ENCODE measurements at regions not wholly inside any gene's neighbourhood (a gene's known extent, or its start where the extent isn't known, plus 50 kb on each side); places are given as distances from the start of the nearest gene placed in this dataset.
"Not testable (repeated sequence)": the region's sequence is repeated elsewhere in the genome, so short reads cannot be mapped to it uniquely, and the experiment has no call there.

DNA sequence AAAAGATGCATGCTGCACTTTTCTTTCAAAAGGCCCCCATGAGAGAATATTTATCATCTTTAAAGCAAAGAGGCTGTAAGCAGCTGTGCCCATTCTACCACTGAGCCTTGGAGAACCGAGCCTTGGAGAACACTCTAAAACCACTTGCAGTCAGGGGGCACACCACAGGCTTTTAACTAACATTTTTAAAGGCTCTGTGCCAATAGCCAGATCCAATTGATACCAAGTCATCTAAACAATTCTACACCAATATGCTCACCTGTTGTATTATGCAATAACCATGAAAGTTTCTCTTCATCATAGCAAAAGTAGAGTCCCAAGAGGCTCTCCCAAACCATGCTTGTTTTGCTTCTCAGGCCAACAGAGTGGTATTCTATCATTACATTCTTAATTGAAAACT lies 1090.5 kb upstream of the SEMA6A start:
- no peak overlapping the region for H3K4me3 ChIP-seq (ENCODE audit: low read depth, low read length)
- DNase-seq (ENCODE audit: low read depth) = no peak

DNA sequence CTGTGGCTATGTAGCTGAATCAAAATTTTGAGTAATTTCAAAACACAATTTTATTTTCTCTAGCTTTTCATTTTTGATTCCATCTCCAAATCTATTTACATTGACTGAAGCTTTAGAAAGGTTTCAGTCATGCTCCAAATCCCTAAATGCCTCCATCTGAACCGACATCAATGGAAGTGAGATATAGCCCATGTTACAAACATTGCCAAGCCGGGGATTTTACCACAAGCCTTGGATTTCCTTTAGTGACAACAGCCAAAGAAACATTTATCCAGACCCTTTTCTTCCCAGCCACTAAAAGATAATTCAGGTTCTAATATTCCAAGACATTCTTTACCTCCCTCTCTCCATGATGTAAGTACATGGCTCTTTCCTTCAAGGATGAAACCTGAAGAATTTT lies 1087.7 kb upstream of the SEMA6A start:
- H3K4me3 ChIP-seq (ENCODE audit: low read depth, low read length) = no peak overlapping the region
- no peak for DNase-seq (ENCODE audit: low read depth)

DNA sequence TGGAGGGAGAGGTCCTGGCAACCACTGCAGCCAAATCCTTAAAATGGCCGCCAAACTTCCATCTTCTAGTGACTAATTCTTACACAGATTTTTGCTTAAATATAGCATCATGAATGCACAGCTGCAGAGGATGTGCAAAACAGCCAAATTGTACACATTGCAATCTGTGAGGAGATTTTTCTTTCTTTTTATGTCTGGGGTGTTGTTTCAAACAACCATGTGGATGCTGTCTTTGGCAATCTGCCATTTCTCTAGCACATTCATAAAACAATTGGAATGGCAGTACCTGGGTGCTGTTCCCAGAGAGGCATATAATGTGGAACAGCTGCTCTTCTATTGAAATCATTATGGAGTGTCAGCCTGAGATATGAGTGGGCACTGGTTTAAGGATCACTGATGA lies 1082.9 kb upstream of the SEMA6A start:
- peak; percentile 62 for DNase-seq (ENCODE audit: low read depth)

DNA sequence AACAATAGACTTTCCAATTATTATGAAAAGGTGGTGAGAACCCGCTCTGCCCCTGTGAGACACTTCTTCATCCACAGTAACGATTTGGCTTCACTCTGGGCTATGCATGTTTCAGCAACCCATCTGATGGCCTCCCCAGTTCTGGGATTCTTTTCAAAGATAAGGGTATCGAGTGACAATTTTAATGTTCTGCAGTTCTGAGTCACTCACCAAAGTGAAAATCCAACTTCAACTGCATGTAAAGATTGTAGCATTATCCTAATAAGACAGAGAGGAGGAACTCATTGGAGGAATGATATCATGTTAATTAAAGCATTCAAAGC lies 1078.3 kb upstream of the SEMA6A start:
- DNase-seq (ENCODE audit: low read depth) = no peak
- H3K4me3 ChIP-seq (ENCODE audit: low read depth, low read length) = no peak overlapping the region

More for the DNA sequence above, 1082.9 kb upstream of the SEMA6A start:
- no peak overlapping the region for H3K4me3 ChIP-seq (ENCODE audit: low read depth, low read length)

DNA sequence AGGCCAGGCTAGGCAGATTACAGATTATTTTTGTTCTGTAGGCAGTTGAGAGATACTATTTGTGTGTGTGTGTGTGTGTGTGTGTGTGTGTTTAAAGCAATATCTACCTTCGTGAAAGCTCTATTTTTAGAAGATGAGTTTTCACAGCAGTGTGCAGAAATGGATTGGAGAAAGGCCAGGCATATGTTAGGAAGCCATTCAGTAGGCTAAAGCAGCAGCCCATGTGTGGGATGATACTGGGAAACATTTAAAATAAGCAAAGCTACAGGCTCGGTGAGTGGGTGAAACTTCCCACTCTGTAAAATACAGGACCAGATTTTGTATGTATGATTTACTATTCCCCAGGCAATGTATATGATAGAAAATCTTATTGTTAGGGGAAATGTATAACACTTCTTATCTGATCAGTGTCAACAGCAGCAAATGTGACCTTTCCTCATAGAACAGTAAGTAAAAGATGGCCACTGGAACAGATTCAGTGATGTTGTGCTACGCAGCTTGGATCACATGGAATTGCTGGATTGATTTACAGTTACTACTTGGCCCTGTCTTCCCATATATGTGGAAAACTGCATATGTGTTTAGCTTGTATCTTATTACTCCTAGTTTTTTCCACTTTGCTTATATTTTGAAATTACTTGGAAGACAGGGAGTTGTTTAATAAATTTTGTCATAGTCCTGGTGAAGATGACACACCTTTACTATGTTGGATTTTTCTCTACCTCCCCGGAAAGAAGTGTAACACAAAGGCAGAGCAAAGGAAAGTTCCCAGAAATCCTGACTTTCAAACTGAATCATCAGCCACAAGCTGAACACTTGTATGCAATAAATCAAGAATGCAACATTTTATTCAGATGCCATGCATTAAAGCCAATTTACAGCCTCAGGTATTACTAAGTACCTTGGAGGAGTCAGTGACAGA lies 1077.7 kb upstream of the SEMA6A start:
- no peak for DNase-seq (ENCODE audit: low read depth)
- H3K4me3 ChIP-seq (ENCODE audit: low read depth, low read length) = no peak overlapping the region

DNA sequence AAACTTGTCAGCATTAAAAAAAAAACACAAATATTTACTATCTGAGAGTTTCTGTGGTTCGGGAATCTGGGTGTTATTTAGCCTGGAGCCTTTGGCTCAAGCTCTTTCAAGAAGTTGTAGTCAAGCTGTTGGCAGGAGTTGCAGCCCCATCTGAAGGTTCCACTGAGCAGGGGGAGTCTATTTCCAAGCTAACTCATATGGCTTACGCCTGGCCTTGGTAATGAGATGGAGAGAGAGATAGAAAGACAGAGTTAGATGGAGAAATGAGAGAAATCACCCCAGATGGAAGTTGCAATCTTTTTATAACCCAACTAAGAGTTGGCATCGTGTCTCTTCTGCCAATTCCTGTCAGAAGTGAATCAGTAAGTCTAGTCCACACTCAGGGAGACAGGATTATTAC lies 1075.2 kb upstream of the SEMA6A start:
- no peak overlapping the region for H3K4me3 ChIP-seq (ENCODE audit: low read depth, low read length)
- no peak for DNase-seq (ENCODE audit: low read depth)

DNA sequence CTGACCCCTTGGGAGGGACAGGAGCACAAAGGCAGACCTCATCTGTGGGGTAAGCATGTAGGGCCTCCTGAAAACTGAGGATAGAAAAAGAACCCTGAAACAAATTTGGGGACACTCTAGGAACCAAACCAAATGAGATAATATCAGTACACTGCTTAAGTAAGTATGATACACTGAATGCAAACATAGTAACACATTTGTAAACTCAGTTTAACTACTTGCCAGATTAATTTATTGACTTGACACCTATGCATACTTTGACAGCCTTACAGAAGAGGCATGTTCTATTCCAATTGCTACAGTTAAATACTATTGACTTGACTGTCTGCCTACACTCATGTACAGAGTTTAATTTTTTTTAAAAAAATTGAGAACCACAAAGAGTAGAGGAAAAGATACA lies 1070.8 kb upstream of the SEMA6A start:
- H3K4me3 ChIP-seq (ENCODE audit: low read depth, low read length) = no peak overlapping the region
- no peak for DNase-seq (ENCODE audit: low read depth)

DNA sequence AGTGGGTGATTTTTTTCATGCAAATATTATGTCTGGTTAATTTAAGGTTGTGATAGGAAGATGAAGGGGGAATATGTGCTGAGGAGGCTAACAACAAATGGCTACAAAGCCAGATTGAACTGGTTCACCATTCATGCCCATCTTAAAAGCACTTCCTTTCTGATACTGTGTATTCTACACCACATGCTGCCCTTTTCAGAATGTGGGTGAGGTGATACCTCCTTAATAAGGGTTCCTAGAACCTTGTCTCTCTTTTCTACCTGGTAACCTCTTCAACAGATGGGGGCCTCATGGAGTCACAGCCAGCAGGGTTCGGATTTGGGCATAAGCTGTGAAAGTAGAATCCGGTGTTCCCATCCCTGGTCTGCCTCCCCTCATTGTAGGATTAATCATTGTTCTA lies 1064.0 kb upstream of the SEMA6A start:
- no peak overlapping the region for H3K4me3 ChIP-seq (ENCODE audit: low read depth, low read length)
- DNase-seq (ENCODE audit: low read depth) = no peak

DNA sequence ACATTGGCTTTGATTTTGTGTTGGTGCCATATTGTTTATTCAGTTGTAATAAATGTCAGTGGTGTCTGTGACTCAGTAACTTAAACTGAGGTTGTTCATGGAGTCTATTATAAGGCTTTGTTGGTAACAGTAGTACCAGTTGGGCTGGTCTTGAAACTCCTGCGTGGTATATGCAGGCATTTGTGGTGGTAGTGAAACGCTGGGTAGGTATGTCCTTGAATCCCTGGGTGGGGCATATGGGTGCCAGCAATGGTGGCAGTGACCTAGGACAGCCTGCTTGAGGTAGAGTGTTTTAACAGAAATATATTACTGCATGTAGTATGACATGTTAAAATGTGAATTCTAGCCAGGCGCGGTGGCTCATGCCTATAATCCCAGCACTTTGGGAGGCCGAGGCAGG lies 1058.5 kb upstream of the SEMA6A start:
- no peak overlapping the region for H3K4me3 ChIP-seq (ENCODE audit: low read depth, low read length)
- DNase-seq (ENCODE audit: low read depth) = no peak

DNA sequence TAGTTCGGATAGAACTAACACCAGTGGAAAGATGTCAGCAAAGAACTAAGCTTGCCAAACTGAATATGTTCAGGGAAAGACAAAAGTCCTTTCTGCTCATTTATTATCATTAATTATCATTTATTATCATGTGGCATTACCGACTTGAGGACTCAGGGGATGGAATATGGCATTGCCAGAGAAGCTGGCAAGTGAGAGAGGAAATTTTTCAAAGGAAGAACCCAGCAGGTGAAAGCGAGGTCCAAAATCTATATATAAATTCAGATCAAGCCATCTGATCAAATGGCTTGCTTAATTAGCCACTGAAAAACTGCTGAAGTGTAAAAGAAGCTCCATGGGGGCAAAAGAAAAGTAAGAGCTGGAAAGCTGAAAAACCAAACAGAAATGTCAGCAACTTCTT lies 1049.6 kb upstream of the SEMA6A start:
- H3K4me3 ChIP-seq (ENCODE audit: low read depth, low read length) = no peak overlapping the region
- no peak for DNase-seq (ENCODE audit: low read depth)

DNA sequence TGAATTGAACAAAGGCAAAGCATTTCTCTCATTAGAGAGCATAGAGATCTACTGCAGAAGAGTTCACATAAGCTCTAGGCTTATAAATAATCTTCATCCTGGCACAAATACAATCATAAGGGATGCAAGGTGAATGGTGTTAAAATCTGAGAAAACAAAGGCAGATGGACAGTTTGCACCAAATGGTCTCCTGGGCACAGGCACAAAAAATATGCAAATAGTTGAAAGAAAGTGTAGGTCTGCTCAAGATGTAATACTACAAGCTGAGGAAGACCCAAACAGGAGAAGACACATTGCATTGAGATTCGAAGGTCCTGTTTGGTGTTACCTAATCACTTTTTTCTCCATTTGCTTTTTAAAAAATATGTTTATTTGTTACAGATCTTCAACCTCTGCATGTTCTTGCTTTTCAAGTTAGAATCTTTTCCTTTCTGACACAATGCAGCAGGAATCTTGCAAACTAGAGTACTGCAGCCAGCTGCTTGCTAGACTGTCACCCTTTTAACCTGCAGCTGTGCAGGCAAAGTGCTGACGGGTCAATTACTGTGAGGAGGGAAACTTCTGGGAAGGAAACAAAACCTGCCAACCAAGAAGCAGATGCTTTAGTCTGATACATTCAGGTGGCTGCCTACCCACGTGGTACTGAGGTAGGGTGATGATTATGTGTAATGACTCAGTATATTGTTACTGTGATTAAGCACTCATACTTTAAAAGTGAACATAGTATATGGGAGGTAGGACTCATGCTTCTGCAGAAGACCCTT lies 1048.6 kb upstream of the SEMA6A start:
- peak; percentile 47 for DNase-seq (ENCODE audit: low read depth)
- H3K4me3 ChIP-seq (ENCODE audit: low read depth, low read length) = no peak overlapping the region

DNA sequence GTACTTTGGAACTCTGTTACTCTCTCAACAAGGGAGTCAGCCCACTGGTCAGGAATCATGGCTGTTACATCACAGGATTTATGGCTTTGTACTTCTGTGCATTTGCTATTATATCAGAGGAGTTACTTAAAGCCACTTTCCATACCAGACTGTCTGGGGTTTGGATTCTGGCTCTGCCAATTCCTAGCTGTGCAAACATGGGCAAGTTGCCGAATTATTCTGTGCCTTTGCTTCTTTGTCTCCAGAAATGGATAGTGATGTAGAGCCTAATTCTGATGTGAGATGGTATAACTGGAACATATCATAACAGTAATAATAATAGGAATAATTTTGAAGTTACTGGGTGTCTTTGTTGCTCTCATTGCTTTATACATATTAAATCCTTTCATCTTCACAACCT lies 1047.3 kb upstream of the SEMA6A start:
- DNase-seq (ENCODE audit: low read depth) = no peak
- H3K4me3 ChIP-seq (ENCODE audit: low read depth, low read length) = no peak overlapping the region

DNA sequence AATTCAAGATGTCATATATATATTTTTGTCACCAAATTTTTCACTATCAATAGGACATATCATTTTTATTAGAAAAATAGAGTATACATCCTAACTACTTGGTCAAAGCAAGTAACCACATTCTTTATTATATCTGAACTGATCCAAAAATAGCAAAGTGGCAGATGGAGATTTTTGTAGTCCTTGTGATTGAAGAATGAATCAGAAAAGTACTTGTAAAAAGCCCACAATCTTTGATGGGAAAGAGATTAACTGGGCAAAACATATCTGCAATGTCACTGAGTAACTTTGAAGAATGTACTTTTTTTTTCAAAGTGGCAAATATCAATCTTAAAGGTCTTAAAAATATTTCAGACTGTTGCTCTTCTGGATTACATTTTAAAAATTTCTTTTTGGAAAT lies 1040.6 kb upstream of the SEMA6A start:
- no peak overlapping the region for H3K4me3 ChIP-seq (ENCODE audit: low read depth, low read length)
- no peak for DNase-seq (ENCODE audit: low read depth)

DNA sequence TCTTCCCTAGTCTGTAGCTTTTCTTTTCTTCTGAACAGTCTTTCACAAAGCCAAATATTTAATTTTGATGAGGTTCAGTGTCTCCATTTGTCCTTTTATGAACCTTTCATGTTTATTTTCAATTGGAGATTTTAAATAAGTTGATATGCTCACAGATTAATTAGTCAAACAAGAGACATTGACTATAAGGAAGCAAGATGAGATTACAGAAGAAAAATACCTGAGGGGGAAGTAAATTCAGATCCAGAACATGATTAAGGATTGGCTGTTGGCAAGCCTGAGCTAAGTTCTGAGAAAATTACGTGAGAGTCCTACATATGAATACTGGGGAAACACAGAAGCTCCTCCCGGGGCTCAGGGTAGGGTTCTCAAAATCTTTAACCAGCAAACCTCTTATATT lies 1039.8 kb upstream of the SEMA6A start:
- no peak for DNase-seq (ENCODE audit: low read depth)
- no peak overlapping the region for H3K4me3 ChIP-seq (ENCODE audit: low read depth, low read length)

DNA sequence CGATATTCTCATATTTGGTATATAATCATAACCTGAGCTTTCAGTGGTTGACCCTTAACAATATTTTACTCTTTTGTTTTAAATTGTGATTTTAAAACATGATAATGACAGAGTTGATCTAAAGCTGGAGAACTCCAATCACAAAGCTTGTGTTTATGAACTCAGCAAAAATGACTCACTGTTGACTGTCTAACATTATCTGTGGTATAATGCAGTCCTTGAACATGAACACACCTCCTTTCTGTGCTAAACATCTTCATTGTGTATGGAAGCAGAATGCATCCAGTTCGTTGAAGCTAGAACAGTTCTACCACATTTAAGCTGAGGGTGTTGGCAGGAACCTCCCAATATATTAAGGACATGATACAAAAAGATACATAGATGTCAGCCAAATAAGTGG lies 1030.2 kb upstream of the SEMA6A start:
- no peak for DNase-seq (ENCODE audit: low read depth)
- no peak overlapping the region for H3K4me3 ChIP-seq (ENCODE audit: low read depth, low read length)

DNA sequence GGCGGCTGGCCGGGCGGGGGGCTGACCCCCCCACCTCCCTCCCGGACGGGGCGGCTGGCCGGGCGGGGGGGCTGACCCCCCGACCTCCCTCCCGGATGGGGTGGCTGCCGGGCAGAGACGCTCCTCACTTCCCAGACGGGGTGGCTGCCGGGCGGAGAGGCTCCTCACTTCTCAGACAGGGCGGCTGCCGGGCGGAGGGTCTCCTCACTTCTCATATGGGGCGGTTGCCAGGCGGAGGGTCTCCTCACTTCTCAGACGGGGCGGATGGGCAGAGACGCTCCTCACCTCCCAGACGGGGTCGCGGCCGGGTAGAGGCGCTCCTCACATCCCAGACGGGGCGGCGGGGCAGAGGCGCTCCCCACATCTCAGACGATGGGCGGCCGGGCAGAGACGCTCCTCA lies 1025.2 kb upstream of the SEMA6A start:
- not testable (repeated sequence) for DNase-seq (ENCODE audit: low read depth); H3K4me3 ChIP-seq (ENCODE audit: low read depth, low read length)

DNA sequence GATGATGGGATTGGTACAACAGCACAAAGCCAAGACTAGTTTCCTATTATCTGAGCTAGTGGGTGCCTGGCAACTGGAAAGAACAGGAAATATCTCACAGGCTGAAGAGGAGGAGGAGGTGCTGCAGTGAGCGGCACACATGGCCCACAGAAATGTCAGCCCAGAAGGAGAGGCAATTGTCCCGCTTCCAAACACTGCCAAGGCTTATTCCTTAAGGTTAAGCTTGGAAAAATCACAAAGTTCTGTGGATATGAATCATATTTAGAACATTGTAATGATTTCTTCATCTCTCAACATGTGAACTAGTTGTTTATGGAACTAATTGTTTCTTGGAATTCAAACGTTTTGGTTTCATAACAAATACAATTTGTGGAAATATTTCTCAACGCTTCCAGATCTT lies 1019.5 kb upstream of the SEMA6A start:
- no peak for DNase-seq (ENCODE audit: low read depth)
- no peak overlapping the region for H3K4me3 ChIP-seq (ENCODE audit: low read depth, low read length)

DNA sequence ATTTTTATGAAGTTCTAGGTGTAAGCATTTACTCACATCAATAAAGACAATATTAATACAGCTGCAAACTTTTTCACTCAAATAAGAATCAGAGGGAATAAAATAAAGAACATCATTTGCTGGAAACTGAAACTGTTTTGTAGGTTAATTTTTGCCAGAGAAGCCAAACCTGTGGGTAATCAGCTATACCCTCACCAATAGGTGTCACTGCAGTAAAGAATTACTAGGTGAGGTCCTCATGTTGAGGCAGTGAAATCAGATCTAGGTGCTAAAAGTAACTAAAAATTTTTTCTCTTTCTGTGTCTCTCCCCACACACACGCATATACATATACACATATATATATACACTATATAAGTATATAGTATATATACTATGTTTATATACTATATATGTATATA lies 1016.3 kb upstream of the SEMA6A start:
- H3K4me3 ChIP-seq (ENCODE audit: low read depth, low read length) = no peak overlapping the region
- DNase-seq (ENCODE audit: low read depth) = no peak

DNA sequence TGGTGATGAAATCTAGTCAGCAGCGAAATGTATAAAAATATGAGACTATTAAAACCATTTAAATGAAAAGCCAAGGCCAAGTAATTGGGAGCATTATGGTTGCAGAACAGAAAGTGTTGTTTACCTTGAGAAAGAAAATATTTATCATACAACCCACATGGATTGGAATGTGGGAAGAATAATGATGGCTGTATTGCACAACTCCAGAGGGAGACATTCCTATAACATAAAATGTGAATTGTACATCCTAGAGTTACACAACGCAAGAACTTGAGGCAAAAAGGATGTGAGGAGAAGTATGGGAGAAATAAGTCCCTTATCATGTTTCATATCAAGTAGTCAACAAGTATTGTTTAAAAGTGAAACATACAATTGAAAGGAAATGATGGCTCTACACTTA lies 1014.0 kb upstream of the SEMA6A start:
- no peak for DNase-seq (ENCODE audit: low read depth)
- H3K4me3 ChIP-seq (ENCODE audit: low read depth, low read length) = no peak overlapping the region

DNA sequence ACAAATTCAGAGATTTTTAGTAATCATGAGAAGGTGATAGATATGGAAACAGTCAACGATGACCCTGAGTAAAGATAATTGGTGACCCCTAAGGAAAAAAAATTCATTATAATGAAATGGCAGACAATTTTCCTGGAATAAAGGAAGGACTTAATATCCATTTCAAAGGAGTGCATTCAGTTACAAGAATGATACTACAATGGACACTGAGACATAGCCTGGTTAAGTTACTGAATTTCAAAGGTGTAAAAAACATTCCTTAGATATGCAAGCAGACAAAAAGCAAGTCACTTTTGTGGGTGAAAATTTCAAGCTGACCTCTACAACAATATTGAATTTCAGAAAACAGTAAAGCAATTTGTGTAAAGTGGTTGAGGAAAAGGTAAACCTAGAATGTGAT lies 1012.5 kb upstream of the SEMA6A start:
- no peak overlapping the region for H3K4me3 ChIP-seq (ENCODE audit: low read depth, low read length)
- DNase-seq (ENCODE audit: low read depth) = no peak

DNA sequence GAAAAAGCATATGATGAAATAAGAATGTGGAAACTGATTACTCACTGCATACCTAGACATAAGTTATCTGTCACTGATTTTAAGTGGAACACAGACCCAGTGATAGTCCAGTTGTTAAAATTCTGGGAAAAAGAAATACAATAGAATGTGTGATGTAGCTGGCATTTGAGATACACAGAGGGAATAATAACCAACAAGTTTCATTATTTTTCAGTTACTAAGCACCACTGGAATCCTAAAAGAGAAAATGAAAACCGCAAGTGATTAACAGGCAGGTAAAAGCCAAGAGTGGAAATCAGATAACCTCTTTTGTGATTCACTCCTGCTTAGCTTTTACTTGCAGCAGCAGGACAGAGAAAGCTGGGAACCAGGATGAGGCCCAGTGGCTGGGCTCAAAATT lies 994.0 kb upstream of the SEMA6A start:
- H3K4me3 ChIP-seq (ENCODE audit: low read depth, low read length) = no peak overlapping the region
- no peak for DNase-seq (ENCODE audit: low read depth)
